ENCODE measurements at regions not wholly inside any gene's neighbourhood (a gene's known extent, or its start where the extent isn't known, plus 50 kb on each side); places are given as distances from the start of the nearest gene placed in this dataset.
"Not testable (repeated sequence)": the region's sequence is repeated elsewhere in the genome, so short reads cannot be mapped to it uniquely, and the experiment has no call there.

GRCh38 chr21:33121715-33122475, 52.0 kb downstream of the OLIG1 start:
- no peak for DNase-seq

GRCh38 chr21:33122507-33122906, 52.6 kb downstream of the OLIG1 start:
- DNase-seq, result no peak

GRCh38 chr21:33123374-33124123, 53.6 kb downstream of the OLIG1 start:
- DNase-seq, result no peak

GRCh38 chr21:33124889-33125288, 54.9 kb downstream of the OLIG1 start:
- no peak for DNase-seq

- DNase-seq, result no peak
These were observed 55.9 kb downstream of the OLIG1 start for GRCh38 chr21:33125680-33126375.

- DNase-seq, result no peak
These were observed 56.6 kb downstream of the OLIG1 start for GRCh38 chr21:33126569-33126968.

- DNase-seq, result no peak
These were observed 57.4 kb downstream of the OLIG1 start for GRCh38 chr21:33127154-33127867.

- DNase-seq, result no peak
These were observed 57.9 kb downstream of the OLIG1 start for GRCh38 chr21:33127868-33128242.

GRCh38 chr21:33128538-33128937, 58.6 kb downstream of the OLIG1 start:
- peak; percentile 16 for DNase-seq

GRCh38 chr21:33132054-33132453, 62.1 kb downstream of the OLIG1 start:
- DNase-seq, result no peak

- no peak for DNase-seq
These were observed 64.0 kb downstream of the OLIG1 start for GRCh38 chr21:33133892-33134291.

- no peak for DNase-seq
These were observed 66.0 kb downstream of the OLIG1 start for GRCh38 chr21:33135925-33136324.

GRCh38 chr21:33136847-33137502, 67.0 kb downstream of the OLIG1 start:
- no peak for DNase-seq

- no peak for DNase-seq
These were observed 69.1 kb downstream of the OLIG1 start for GRCh38 chr21:33139084-33139483.

- no peak for DNase-seq
These were observed 70.3 kb downstream of the OLIG1 start for GRCh38 chr21:33140288-33140687.

GRCh38 chr21:33146467-33146866, 76.5 kb downstream of the OLIG1 start:
- DNase-seq, result no peak

GRCh38 chr21:33149181-33149580, 79.2 kb downstream of the OLIG1 start:
- DNase-seq, result no peak

GRCh38 chr21:33150968-33151367, 78.8 kb upstream of the IFNAR2 start:
- DNase-seq, result not testable (repeated sequence)

- DNase-seq, result no peak
These were observed 77.6 kb upstream of the IFNAR2 start for GRCh38 chr21:33151941-33152731.

- DNase-seq, result no peak
These were observed 77.0 kb upstream of the IFNAR2 start for GRCh38 chr21:33152732-33153130.

GRCh38 chr21:33155005-33155404, 74.7 kb upstream of the IFNAR2 start:
- DNase-seq, result no peak

- no peak for DNase-seq
These were observed 74.3 kb upstream of the IFNAR2 start for GRCh38 chr21:33155422-33155821.

All from SIG-M5 (cell line).